Duodenal mucosa (tissue), 2 donors: ENCODE measurements at regions not wholly inside any gene's neighbourhood (a gene's known extent, or its start where the extent isn't known, plus 50 kb on each side); places are given as distances from the start of the nearest gene placed in this dataset.

Experiments
- H3K27ac ChIP-seq: one replicate; pipeline ENCODE4 v1.7.0; 2013; ENCODE audit warnings: low read depth, low read length
- H3K27me3 ChIP-seq, 2 donors: one replicate each; pipeline ENCODE4 v1.7.0; 2013; ENCODE audit warnings: low read length in 2 of 2, control low read depth in 1 of 2; ENCODE audit not compliant: insufficient read depth in 2 of 2, control insufficient read depth in 1 of 2
- H3K36me3 ChIP-seq, 2 donors: one replicate each; pipeline ENCODE4 v1.7.0; 2013; ENCODE audit warnings: low read length in 2 of 2, control low read depth in 1 of 2; ENCODE audit not compliant: insufficient read depth in 2 of 2, control insufficient read depth in 1 of 2
- H3K4me1 ChIP-seq, 2 donors: one replicate each; pipeline ENCODE4 v1.7.0; 2013; ENCODE audit warnings: low read length in 2 of 2, control low read depth in 1 of 2; ENCODE audit not compliant: insufficient read depth in 2 of 2, control insufficient read depth in 1 of 2
- H3K4me3 ChIP-seq, 2 donors: one replicate each; pipeline ENCODE4 v1.7.0; 2013; ENCODE audit warnings: low read length in 2 of 2, low read depth in 1 of 2
- H3K9ac ChIP-seq, 2 donors: one replicate each; pipeline ENCODE4 v1.7.0; 2013; ENCODE audit warnings: low read length in 2 of 2, low read depth in 1 of 2
- H3K9me3 ChIP-seq, 2 donors: one replicate each; pipeline ENCODE4 v1.7.0; 2013; ENCODE audit warnings: low read length in 2 of 2, control low read depth in 1 of 2; ENCODE audit not compliant: control insufficient read depth in 1 of 2

DNA sequence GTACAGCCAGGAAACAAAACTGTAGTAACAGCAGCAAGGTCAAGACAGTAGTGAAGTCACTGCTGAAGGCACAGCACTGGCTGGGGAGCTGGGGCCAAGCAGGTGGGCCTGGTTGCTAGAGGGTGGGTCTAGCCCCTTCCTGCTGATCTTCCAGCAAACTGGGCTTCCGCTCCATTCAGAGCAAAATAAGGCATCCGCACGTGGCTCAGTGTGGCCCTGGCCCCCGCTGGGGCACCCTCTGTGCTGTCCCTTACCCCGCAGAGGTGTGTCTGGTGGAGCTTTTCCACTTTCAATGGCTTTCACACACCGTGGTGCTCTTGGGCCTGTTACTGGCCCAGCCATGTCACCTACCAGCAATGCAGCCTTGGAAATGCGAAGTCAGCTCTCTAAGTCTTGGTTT, 162.4 kb upstream of the B3GAT1 start:
- Histone ChIP-seq H3K27me3 (no peaks in the 10 kb centered on the region), H3K9me3 (no peaks in the 10 kb centered on the region), H3K36me3 (no peaks in the 10 kb centered on the region), H3K4me3 (no peak overlapping the region), H3K9ac (no peak overlapping the region), H3K4me1 (peaks cover under 1 to 4% of the 10 kb centered on the region in 2 donors), H3K27ac (no peak overlapping the region)

DNA sequence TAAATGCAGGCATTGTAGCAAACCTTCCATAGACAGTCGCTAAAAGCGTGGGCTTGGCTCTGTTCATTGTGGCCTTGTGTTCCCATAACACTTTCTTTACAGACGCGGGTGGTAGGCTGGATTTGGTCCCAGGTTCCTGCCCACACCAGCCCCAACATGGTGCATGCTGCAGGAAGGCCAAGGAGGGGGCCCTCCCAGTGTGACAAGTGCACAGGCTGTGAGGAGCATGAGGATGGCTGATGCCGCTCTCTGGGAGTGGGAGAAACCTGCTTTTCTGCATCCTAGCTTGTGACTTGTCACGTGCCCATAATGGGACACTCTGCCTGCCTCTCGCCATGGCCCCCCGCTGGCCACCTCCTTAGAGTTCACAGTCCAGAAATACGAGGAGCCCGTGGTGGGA, 161.8 kb upstream of the B3GAT1 start:
- no peaks in the 10 kb centered on the region for H3K27me3 ChIP-seq
- H3K4me1 ChIP-seq: no peaks in the 10 kb centered on the region
- no peak overlapping the region for H3K9ac ChIP-seq
- no peak overlapping the region for H3K4me3 ChIP-seq
- H3K36me3 ChIP-seq: no peaks in the 10 kb centered on the region
- no peaks in the 10 kb centered on the region for H3K9me3 ChIP-seq
- no peak overlapping the region for H3K27ac ChIP-seq

DNA sequence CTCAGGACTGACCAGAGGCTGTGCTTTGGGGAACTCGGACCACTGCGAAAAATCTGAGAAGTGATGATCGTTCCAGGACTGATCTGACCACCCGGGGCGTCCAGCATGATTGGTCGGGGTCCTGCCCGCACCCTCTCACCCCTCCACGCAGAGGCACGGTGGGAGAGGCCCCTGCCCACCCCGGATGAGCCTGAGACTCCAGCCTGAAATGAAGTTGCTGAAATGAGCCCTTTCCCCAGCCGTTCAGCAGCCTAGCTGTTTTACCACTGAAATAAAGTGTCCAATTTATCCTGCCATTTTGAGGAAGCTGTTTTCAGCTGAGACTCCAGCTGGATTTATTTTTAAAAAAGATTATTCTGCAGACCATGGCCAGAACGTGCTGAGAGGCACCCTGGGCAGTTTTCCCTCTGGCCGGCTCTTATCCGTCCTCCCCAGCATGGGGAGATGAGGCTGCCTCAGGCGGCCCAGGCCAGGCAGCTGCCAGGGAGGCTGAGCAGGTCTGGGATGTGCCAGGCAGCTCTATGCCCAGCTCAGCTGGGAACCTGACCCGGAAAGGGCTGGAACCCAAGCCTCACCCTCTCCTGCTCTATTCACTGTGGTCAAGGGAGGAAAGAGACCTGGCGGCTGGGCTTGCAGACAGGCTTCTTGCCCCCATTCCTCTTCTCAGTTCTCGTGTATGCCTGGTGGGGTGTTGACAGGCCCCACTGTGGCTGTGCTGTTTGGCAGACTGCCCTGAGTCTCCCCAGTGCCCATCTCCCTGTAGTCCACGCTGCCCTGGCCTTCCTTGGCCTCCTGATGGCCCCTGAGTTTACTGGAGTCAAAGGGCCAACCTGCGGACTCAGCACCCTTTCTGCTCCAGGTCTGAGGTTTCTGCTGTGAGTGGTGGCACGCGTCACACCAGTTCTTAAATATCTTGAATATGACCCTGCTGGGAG, 161.0 kb upstream of the B3GAT1 start:
- Histone ChIP-seq H3K4me1 (no peaks in the 10 kb centered on the region), H3K9ac (no peak overlapping the region), H3K9me3 (no peaks in the 10 kb centered on the region), H3K27ac (no peak overlapping the region), H3K27me3 (peaks cover 0 to 4% of the 10 kb centered on the region in 2 donors), H3K36me3 (no peaks in the 10 kb centered on the region), H3K4me3 (no peak overlapping the region)

DNA sequence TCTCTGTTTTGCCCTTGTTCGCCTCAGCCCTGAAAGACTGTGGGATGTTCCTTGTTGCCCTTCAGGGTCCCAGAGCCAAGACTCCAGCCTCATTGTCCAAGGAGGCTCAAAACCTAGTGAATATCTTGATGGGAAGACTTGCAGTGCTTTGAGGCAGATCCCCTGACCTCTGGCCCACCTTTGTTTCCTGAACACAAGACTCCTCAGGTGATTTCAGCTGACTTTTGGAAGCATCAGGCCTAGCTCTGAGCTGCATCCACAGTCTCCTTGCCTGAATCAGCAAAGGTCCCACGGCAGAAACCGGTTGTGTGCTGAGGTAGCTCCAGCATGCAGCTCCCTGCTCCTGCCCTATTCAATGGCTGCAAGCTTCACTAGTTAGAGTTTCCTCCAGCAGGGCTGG, 159.3 kb upstream of the B3GAT1 start:
- peaks cover 0 to 4% of the 10 kb centered on the region in 2 donors for H3K27me3 ChIP-seq
- H3K4me3 ChIP-seq: no peak overlapping the region
- H3K9me3 ChIP-seq: no peaks in the 10 kb centered on the region
- no peak overlapping the region for H3K9ac ChIP-seq
- H3K4me1 ChIP-seq: no peaks in the 10 kb centered on the region
- H3K36me3 ChIP-seq: no peaks in the 10 kb centered on the region
- H3K27ac ChIP-seq: no peak overlapping the region

DNA sequence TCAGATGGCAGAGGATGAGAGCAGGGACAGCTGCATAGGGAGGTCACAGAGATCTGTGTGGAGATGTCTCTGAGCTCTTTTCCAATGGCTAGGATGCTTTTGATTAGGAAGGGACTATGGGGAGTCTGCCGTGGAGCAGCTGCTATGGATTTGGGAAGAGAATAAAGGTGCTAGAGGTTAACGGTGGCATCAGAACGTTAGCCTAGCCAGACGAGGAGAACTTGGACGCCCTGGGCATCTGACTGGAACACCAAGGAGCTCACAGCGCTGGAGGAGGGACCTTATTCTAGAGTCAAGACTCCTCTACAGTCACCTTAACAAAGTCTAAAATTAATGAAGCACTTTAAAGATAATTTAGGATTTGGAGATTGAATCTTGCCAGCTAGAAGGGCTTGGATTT, 157.2 kb upstream of the B3GAT1 start:
- no peaks in the 10 kb centered on the region for H3K9me3 ChIP-seq
- H3K36me3 ChIP-seq: no peaks in the 10 kb centered on the region
- peaks cover 0 to 4% of the 10 kb centered on the region in 2 donors for H3K27me3 ChIP-seq
- H3K27ac ChIP-seq: no peak overlapping the region
- H3K4me3 ChIP-seq: no peak overlapping the region
- no peak overlapping the region for H3K9ac ChIP-seq
- no peaks in the 10 kb centered on the region for H3K4me1 ChIP-seq

DNA sequence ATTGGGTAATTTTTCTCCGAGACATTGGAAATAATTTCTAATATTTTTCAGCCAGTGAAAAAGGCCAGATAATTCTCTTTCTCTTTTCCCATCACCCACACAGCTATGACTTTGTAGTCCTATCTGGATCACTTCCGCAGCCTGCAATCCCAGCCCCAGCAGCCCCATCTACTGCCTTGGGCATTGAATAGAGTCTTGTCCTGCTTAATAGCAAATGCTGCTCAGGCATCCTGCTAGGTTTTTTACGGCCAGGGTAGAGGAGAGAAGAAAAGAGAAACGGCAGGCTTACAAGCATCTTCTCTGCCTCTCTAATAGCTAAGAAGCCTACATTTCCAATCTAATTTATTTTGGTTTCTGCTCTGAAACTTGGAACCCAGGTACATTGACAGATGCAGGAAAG, 154.3 kb upstream of the B3GAT1 start:
- Histone ChIP-seq H3K4me3 (no peak overlapping the region), H3K27me3 (peaks cover 0 to 4% of the 10 kb centered on the region in 2 donors), H3K9ac (no peak overlapping the region), H3K36me3 (no peaks in the 10 kb centered on the region), H3K27ac (no peak overlapping the region), H3K4me1 (no peaks in the 10 kb centered on the region), H3K9me3 (no peaks in the 10 kb centered on the region)

DNA sequence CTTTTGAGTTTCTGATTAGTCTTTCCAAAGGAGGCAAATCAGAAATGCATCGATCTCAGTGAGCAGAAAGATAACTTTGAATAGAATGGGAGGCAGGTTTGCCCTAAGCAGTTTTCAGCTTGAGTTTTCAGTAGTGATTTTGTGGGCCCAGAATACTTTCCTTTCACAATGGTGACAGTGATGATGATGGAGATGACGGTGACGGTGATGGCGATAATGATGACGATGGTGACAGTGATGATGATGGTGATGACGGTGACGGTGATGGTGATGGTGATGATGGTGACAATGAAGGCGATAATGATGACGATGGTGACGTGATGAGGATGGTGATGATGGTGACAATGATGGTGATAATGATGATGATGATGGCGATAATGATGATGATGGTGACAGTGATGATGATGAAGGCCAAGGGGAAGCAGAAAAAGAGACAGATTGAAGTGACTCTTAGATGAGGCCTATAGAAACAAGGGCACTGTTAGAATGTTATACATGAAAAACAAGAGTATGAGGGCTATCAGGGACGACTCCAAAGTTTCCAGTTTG, 153.4 kb upstream of the B3GAT1 start:
- H3K27ac ChIP-seq: no peak overlapping the region
- no peak overlapping the region for H3K9ac ChIP-seq
- no peaks in the 10 kb centered on the region for H3K36me3 ChIP-seq
- peaks cover 0 to 4% of the 10 kb centered on the region in 2 donors for H3K27me3 ChIP-seq
- H3K9me3 ChIP-seq: no peaks in the 10 kb centered on the region
- no peak overlapping the region for H3K4me3 ChIP-seq
- H3K4me1 ChIP-seq: no peaks in the 10 kb centered on the region

DNA sequence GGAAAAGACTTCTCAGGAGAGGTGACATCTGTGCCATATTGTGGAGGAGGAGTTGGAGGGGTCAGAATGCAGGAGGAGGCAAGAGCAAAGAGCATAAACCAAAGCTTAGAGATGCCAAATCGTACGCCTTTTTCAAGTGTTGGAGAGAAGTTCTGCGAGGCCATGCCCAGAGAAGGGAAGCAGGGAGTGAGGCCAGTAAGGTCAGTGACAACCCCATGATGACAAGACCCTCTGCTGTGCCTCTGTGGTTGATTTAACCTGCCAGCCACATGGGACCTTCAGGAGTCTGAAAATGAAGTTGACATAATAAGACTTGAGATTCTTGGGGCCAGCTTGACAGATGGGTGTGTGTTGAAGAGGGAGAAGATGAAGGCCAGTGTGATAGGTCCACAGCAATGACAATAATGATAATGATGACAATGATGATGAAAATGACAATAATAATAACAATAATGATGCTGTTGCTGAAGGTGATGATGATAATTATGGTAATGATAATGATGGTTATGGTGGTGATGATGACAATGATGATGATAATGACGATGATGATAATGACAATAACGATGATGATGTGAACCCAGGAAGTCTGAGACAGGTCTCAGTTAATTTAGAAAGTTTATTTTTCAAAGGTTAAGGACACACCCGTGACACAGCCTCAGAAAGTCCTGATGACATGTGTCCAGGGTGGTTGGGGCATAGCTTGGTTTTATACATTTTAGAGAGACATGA, 152.6 kb upstream of the B3GAT1 start:
- no peaks in the 10 kb centered on the region for H3K4me1 ChIP-seq
- H3K27ac ChIP-seq: no peak overlapping the region
- H3K9ac ChIP-seq: no peak overlapping the region
- H3K9me3 ChIP-seq: no peaks in the 10 kb centered on the region
- H3K27me3 ChIP-seq: peaks cover 0 to 4% of the 10 kb centered on the region in 2 donors
- H3K36me3 ChIP-seq: no peaks in the 10 kb centered on the region
- H3K4me3 ChIP-seq: no peak overlapping the region

DNA sequence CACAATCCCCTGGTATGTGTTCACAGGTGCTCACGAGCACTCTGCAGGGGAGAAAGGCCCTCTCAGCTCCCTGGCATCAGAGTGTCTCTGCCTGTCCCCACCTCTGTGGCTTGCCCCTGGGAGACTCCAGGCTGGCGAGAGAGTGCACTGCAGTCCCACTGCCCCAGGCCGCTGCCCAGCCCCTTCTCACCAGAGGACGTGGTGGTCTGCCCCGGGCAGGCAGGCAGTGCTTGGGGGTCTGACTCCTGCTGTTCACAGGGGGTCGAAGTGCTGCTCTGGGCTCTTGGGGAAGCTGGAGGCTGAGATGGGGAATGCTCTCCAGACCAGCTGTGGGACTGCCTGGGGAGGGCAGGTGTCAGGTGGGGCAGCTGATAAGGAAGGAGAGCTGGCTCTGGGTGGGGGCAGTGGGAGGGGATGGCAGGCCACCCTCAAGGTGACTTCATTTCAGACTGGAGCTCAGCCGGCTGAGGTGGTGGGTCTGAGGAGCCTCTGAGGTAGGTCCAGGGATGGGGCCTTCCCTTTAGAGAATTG, 151.0 kb upstream of the B3GAT1 start:
- H3K9me3 ChIP-seq: no peaks in the 10 kb centered on the region
- no peaks in the 10 kb centered on the region for H3K36me3 ChIP-seq
- H3K4me3 ChIP-seq: no peak overlapping the region
- peaks cover 0 to 4% of the 10 kb centered on the region in 2 donors for H3K27me3 ChIP-seq
- no peak overlapping the region for H3K27ac ChIP-seq
- H3K9ac ChIP-seq: no peak overlapping the region
- H3K4me1 ChIP-seq: no peaks in the 10 kb centered on the region

DNA sequence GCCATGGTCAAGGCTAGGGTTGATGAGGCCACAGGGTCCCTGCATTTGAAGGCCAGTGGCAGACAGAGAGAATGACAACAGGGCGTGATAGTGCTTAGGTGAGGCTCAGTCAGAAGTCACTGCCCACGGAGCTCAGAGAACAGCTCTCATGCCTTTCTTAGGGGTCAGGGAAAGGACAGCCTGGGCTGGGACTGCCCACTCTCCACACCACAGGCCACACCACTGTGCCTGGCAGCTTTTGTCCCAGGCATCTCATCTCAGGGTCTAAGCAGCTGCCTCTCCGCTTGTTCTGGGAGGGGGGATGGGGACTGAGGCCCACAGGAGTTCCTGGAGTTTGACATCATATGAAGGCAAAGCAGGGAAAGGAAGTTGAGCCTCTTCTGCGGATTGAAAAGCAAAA, 150.2 kb upstream of the B3GAT1 start:
- Histone ChIP-seq H3K36me3 (no peaks in the 10 kb centered on the region), H3K27ac (no peak overlapping the region), H3K4me1 (no peaks in the 10 kb centered on the region), H3K4me3 (no peak overlapping the region), H3K27me3 (peaks cover 0 to 7% of the 10 kb centered on the region in 2 donors), H3K9me3 (no peaks in the 10 kb centered on the region), H3K9ac (no peak overlapping the region)
